Transverse colon (tissue), 4 donors: ENCODE measurements at regions not wholly inside any gene's neighbourhood (a gene's known extent, or its start where the extent isn't known, plus 50 kb on each side); places are given as distances from the start of the nearest gene placed in this dataset.

Experiments
- CTCF ChIP-seq, 5 experiments: fragments of 200-600 bp in 3 of 5; fragments of 450-650 bp in 2 of 5; sonication (generic) in 3 of 5; IDR thresholded peaks; 1 replicate in 2 of 5; 2 replicates in 3 of 5; pipeline ENCODE4 v1.5.1; 2016 to 2017; ENCODE audit warnings: antibody characterized with exemption in 5 of 5, inconsistent platforms in 3 of 5, mild to moderate bottlenecking in 2 of 5, moderate library complexity in 1 of 5
- POLR2A ChIP-seq: fragments of 450-650 bp; IDR thresholded peaks from one replicate; pipeline ENCODE4 v1.6.1; 2016; ENCODE audit warnings: antibody characterized with exemption, mild to moderate bottlenecking, moderate library complexity
- POLR2AphosphoS5 ChIP-seq, 3 donors: sonication (generic); formaldehyde crosslinking; IDR thresholded peaks; one replicate each; pipeline ENCODE4 v1.6.1; 2016; ENCODE audit warnings: antibody characterized with exemption in 3 of 3

GRCh38 chr20:37636212-37636975, 57.4 kb upstream of the CTNNBL1 start:
- no peak for TF ChIP-seq CTCF (IDR thresholded peaks at IDR 0.05)
- no peak for TF ChIP-seq POLR2A
- no peak for TF ChIP-seq POLR2AphosphoS5 (IDR thresholded peaks at IDR 0.05)
